ENCODE measurements at regions not wholly inside any gene's neighbourhood (a gene's known extent, or its start where the extent isn't known, plus 50 kb on each side); places are given as distances from the start of the nearest gene placed in this dataset.
A peak's percentile ranks its signal among the peaks of the same experiment; 100 is the strongest.

GRCh38 chr1:115204513-115204912, 115.2 kb upstream of the TSPAN2 start:
- no peak for DNase-seq (ENCODE audit: low spot score)

GRCh38 chr1:115203287-115203686, 114.0 kb upstream of the TSPAN2 start:
- DNase-seq (ENCODE audit: low spot score) = no peak

GRCh38 chr1:115201598-115201997, 112.3 kb upstream of the TSPAN2 start:
- DNase-seq (ENCODE audit: low spot score) = no peak

- no peak for DNase-seq (ENCODE audit: low spot score)
These were observed 110.3 kb upstream of the TSPAN2 start for GRCh38 chr1:115199416-115200132.

GRCh38 chr1:115198938-115199337, 109.6 kb upstream of the TSPAN2 start:
- DNase-seq (ENCODE audit: low spot score) = peak; percentile 23

- DNase-seq (ENCODE audit: low spot score) = no peak
These were observed 107.0 kb upstream of the TSPAN2 start for GRCh38 chr1:115196296-115196695.

GRCh38 chr1:115194506-115194905, 105.2 kb upstream of the TSPAN2 start:
- no peak for DNase-seq (ENCODE audit: low spot score)

GRCh38 chr1:115193046-115193828, 103.9 kb upstream of the TSPAN2 start:
- DNase-seq (ENCODE audit: low spot score) = no peak

- no peak for DNase-seq (ENCODE audit: low spot score)
These were observed 103.0 kb upstream of the TSPAN2 start for GRCh38 chr1:115192200-115192767.

- no peak for DNase-seq (ENCODE audit: low spot score)
These were observed 102.4 kb upstream of the TSPAN2 start for GRCh38 chr1:115191691-115192090.

GRCh38 chr1:115190540-115191170, 101.4 kb upstream of the TSPAN2 start:
- DNase-seq (ENCODE audit: low spot score) = peak; percentile 43

- peak; percentile 82 for DNase-seq (ENCODE audit: low spot score)
These were observed 100.7 kb upstream of the TSPAN2 start for GRCh38 chr1:115189814-115190539.

GRCh38 chr1:115188680-115189395, 99.5 kb upstream of the TSPAN2 start:
- no peak for DNase-seq (ENCODE audit: low spot score)

- DNase-seq (ENCODE audit: low spot score) = no peak
These were observed 97.5 kb upstream of the TSPAN2 start for GRCh38 chr1:115186711-115187265.

GRCh38 chr1:115185336-115185735, 96.0 kb upstream of the TSPAN2 start:
- DNase-seq (ENCODE audit: low spot score) = no peak

GRCh38 chr1:115184951-115185331, 95.6 kb upstream of the TSPAN2 start:
- peak; percentile 11 for DNase-seq (ENCODE audit: low spot score)

GRCh38 chr1:115184260-115184950, 95.1 kb upstream of the TSPAN2 start:
- no peak for DNase-seq (ENCODE audit: low spot score)

GRCh38 chr1:115183721-115184259, 94.5 kb upstream of the TSPAN2 start:
- DNase-seq (ENCODE audit: low spot score) = no peak

- DNase-seq (ENCODE audit: low spot score) = no peak
These were observed 93.9 kb upstream of the TSPAN2 start for GRCh38 chr1:115183158-115183557.
